ENCODE measurements at regions not wholly inside any gene's neighbourhood (a gene's known extent, or its start where the extent isn't known, plus 50 kb on each side); places are given as distances from the start of the nearest gene placed in this dataset.
"Not testable (repeated sequence)": the region's sequence is repeated elsewhere in the genome, so short reads cannot be mapped to it uniquely, and the experiment has no call there.

DNA sequence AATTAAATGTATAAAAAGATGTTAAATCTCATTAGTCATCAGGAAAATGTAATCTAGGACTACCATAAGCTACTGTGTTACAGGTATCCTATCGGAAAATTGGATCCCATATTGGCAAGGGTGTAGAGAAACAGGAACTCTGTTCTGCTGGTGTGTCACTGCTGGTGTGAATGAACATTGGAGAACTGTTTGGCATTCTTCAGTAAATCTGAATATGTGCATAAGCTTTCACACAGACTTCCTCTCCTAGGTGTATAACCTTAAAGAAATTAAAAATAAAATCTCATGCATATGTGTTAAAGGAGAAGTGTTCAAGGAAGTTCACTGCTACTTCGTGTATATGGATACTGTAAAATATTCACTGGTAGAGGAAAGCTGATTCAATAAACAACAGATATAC, 484.6 kb upstream of the TLE4 start:
- Mint-ChIP-seq H3K27ac (no peak overlapping the region), H3K9me3 (peaks cover 16% of the 10 kb centered on the region), H3K27me3 (no peaks in the 10 kb centered on the region), H3K4me1 (ENCODE audit: low read depth) (no peaks in the 10 kb centered on the region), H3K36me3 (ENCODE audit: low read depth) (no peaks in the 10 kb centered on the region), H3K4me3 (no peak overlapping the region)
- DNase-seq = no peak

DNA sequence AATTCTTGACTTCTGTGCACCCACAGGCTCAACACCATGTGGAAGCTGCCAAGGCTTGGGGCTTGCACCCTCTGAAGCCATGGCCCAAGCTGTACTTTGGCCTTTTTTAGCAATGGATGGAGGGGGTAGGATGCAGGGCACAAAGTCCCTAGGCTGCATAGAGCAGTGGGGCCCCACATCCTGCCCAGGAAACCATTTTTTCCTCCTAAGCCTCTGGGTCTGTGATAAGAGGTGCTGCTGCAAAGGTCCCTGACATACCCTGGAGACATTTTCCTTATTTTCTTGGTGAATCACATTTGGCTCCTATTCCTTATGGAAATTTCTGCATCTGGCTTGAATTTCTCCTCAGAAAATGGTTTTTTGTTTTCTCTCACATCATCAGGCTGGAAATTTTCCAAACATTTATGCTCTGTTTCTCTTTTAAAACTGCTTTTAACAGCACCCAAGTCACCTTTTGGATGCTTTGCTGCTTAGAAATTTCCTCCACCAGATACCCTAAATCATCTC, 482.7 kb upstream of the TLE4 start:
- no peaks in the 10 kb centered on the region for H3K4me1 Mint-ChIP-seq (ENCODE audit: low read depth)
- H3K4me3 Mint-ChIP-seq = no peak overlapping the region
- no peaks in the 10 kb centered on the region for H3K36me3 Mint-ChIP-seq (ENCODE audit: low read depth)
- no peak overlapping the region for H3K27ac Mint-ChIP-seq
- no peaks in the 10 kb centered on the region for H3K27me3 Mint-ChIP-seq
- peaks cover 16% of the 10 kb centered on the region for H3K9me3 Mint-ChIP-seq
- DNase-seq = no peak

DNA sequence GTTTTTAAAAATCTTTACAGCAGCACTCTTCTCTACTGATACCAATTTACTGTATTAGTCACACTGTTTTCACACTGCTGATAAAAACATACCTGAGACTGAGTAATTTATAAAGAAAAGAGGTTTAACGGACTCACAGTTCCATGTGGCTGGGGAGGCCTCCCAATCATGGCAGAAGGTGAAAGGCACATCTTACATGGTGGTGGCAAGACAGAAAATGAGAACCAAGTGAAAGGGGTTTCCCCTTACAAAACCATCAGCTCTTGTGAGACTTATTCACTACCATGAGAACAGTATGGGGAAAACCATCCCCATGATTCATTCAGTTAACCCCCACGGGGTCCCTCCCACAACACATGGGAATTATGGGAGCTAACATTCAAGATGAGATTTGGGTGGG, 481.9 kb upstream of the TLE4 start:
- H3K27ac Mint-ChIP-seq; H3K27me3 Mint-ChIP-seq; H3K4me3 Mint-ChIP-seq; DNase-seq; H3K36me3 Mint-ChIP-seq (ENCODE audit: low read depth); H3K4me1 Mint-ChIP-seq (ENCODE audit: low read depth): not testable (repeated sequence)
- peaks cover 14% of the 10 kb centered on the region for H3K9me3 Mint-ChIP-seq

DNA sequence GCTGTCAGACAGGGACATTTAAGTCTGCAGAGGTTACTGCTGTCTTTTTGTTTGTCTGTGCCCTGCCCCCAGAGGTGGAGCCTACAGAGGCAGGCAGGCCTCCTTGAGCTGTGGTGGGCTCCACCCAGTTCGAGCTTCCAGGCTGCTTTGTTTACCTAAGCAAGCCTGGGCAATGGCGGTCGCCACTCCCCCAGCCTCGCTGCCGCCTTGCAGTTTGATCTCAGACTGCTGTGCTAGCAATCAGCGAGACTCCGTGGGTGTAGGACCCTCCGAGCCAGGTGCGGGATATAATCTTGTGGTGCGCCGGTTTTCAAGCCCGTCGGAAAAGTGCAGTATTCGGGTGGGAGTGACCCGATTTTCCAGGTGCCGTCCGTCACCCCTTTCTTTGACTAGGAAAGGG, 468.5 kb upstream of the TLE4 start:
- not testable (repeated sequence) for H3K27me3 Mint-ChIP-seq; H3K9me3 Mint-ChIP-seq; H3K36me3 Mint-ChIP-seq (ENCODE audit: low read depth); DNase-seq; H3K4me3 Mint-ChIP-seq; H3K27ac Mint-ChIP-seq; H3K4me1 Mint-ChIP-seq (ENCODE audit: low read depth)

DNA sequence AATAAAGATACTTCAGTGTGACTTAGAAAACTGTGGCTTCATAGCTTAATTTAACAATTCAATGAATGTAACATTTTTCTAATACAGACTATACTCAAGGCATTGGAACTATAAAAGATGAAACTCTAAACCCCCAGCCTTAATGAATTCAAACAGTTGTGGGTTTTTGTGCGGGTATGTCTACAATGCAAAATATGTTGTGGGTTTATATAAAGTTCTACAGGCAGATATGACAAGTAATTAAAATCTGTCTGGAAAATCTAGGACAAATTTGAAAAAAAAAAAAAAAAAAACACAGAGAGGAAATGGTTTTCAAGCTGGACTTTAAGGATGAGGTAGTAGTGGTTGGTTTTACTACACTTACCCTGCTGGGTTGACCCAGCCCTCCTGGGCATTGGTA, 467.5 kb upstream of the TLE4 start:
- H3K27ac Mint-ChIP-seq = no peak overlapping the region
- no peak overlapping the region for H3K4me3 Mint-ChIP-seq
- no peak for DNase-seq
- peaks cover 7% of the 10 kb centered on the region for H3K9me3 Mint-ChIP-seq
- H3K27me3 Mint-ChIP-seq = no peaks in the 10 kb centered on the region
- H3K36me3 Mint-ChIP-seq (ENCODE audit: low read depth) = no peaks in the 10 kb centered on the region
- H3K4me1 Mint-ChIP-seq (ENCODE audit: low read depth) = no peaks in the 10 kb centered on the region

DNA sequence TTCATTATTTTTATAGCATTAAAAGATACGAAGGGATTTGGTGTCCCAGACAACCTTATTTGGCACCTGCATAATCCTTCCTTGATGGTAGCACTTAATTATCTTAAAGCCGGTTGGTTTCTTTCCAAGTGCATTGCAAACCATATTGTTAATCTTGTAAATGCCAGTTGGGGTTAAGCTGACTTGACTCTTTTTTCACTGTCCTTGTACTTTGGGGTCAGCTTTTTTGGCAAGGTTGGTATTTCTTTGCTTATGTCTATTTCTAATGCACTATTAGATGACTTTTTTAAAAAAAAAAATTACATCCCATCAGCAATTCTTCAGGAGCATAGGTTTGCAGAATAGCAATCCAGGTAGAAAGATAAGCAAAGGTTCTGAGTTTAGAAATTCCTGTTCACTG, 466.8 kb upstream of the TLE4 start:
- Mint-ChIP-seq H3K4me3 (no peak overlapping the region), H3K27me3 (no peaks in the 10 kb centered on the region), H3K27ac (no peak overlapping the region), H3K36me3 (ENCODE audit: low read depth) (no peaks in the 10 kb centered on the region), H3K9me3 (peaks cover 7% of the 10 kb centered on the region), H3K4me1 (ENCODE audit: low read depth) (no peaks in the 10 kb centered on the region)
- DNase-seq = no peak

DNA sequence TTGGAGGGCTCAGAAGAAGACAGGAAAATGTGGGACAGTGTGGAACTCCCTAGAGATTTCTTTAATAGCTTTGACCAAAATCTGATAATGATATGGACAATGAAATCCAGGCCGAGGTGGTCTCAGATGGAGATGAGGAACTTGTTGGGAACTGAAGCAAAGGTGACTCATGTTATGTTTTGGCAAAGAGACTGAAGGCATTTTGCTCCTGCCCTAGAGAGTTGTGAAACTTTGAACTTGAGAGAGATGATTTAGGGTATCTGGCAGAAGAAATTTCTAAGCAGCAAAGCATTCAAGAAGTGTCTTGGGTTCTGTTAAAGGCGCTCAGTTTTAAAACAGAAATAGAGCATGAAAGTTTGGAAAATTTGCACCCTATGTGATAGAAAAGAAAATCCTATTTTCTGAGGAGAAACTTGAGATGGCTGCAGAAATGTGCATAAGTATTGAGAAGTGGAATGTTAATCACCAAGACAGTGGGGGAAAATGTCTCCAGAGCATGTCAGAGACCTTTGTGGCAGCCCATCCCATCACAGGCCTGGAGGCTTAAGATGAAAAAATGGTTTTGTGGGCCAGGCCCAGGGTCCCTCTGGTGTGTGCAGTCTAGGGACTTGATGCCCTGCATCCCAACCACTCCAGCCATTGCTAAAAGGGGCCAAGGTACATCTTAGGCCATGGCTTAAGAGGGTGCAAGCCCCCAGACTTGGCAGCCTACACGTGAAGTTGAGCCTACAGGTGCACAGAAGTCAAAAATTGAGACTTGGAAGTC, 463.7 kb upstream of the TLE4 start:
- H3K4me3 Mint-ChIP-seq = no peak overlapping the region
- no peak overlapping the region for H3K27ac Mint-ChIP-seq
- no peak for DNase-seq
- H3K9me3 Mint-ChIP-seq = peaks cover 4% of the 10 kb centered on the region
- H3K4me1 Mint-ChIP-seq (ENCODE audit: low read depth) = no peaks in the 10 kb centered on the region
- H3K27me3 Mint-ChIP-seq = no peaks in the 10 kb centered on the region
- H3K36me3 Mint-ChIP-seq (ENCODE audit: low read depth) = no peaks in the 10 kb centered on the region

DNA sequence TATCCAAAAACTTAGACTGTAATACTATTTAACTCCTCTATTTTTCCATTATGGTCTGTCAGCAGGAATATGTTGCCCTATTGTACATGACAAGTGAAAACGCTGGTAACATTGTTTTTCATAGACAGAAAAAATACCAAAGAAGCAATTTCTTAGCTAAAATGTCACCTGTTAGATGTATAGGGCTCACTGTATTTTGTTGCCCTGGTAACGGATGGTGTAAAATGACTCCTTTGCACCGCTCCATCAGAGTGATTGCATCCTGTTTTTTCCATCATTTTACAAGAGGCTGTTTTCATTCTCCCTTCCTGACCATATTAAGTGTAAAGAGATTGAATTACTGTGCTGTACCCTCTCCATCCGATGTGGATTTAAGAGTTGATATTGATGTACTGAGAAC, 460.1 kb upstream of the TLE4 start:
- no peak overlapping the region for H3K4me3 Mint-ChIP-seq
- no peak for DNase-seq
- no peaks in the 10 kb centered on the region for H3K36me3 Mint-ChIP-seq (ENCODE audit: low read depth)
- H3K4me1 Mint-ChIP-seq (ENCODE audit: low read depth) = no peaks in the 10 kb centered on the region
- no peak overlapping the region for H3K27ac Mint-ChIP-seq
- no peaks in the 10 kb centered on the region for H3K27me3 Mint-ChIP-seq
- peaks cover 4% of the 10 kb centered on the region for H3K9me3 Mint-ChIP-seq

DNA sequence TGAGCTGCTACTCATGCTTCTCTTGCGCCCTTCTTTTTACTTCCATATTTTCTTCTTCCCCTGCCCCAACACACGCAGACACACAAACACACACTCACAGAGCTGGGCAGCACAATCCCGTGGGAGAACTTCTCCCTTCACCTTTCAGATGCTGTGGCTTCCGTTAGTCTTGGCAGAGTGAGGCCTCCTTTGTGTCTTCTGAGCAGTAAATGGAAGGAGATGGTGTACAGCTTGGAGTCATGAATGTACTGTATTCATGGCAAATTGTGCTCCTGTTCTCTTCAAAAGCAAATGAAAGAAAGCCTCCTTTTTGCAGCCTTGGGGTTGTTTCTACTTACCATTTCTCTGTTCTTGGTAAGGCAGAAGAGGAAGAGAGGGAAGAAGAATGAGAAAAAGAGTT, 456.6 kb upstream of the TLE4 start:
- Mint-ChIP-seq H3K4me1 (ENCODE audit: low read depth) (no peaks in the 10 kb centered on the region), H3K9me3 (no peaks in the 10 kb centered on the region), H3K27me3 (peaks cover 4% of the 10 kb centered on the region), H3K36me3 (ENCODE audit: low read depth) (no peaks in the 10 kb centered on the region), H3K27ac (no peak overlapping the region), H3K4me3 (no peak overlapping the region)
- DNase-seq = no peak

DNA sequence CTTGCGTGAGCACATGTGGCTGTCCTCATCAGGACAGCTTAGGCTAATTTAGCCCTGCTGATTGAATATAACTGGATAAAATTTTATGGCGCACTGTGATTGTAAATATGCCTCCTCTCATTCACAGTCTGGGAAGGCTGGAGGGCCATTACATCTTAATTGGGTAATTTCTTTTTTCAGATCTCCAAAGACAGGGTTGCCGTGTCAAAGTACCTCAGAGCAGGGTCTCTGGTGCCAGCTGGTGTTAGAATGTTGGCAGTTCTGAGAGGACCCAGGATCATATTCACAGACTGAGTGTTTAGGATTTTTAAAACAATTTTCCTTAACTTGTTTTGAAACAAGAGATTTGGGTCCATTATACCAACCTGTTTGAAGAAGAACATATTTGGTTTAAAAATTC, 455.7 kb upstream of the TLE4 start:
- no peak overlapping the region for H3K27ac Mint-ChIP-seq
- no peaks in the 10 kb centered on the region for H3K9me3 Mint-ChIP-seq
- no peak for DNase-seq
- H3K27me3 Mint-ChIP-seq = peaks cover 4% of the 10 kb centered on the region
- no peaks in the 10 kb centered on the region for H3K4me1 Mint-ChIP-seq (ENCODE audit: low read depth)
- no peaks in the 10 kb centered on the region for H3K36me3 Mint-ChIP-seq (ENCODE audit: low read depth)
- H3K4me3 Mint-ChIP-seq = no peak overlapping the region

DNA sequence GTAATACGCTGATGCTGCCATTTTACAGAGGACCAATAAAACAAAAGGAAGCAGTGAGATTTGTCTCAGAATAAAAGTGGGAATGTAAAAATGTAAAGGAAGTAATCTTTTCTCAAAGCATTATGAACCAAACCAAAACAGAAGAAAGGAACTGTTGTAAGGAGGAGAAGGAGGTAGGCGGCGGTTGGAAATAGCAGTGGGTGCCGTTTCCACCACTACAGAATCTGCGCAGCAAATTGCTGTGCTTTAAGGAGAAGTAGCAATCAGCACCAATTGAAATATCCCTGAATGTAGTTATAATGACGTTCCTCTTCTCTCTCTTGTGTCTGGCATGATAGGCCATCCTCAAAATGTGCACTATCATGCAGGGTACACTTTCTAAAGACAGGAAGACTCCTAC, 455.1 kb upstream of the TLE4 start:
- Mint-ChIP-seq H3K9me3 (no peaks in the 10 kb centered on the region), H3K4me1 (ENCODE audit: low read depth) (no peaks in the 10 kb centered on the region), H3K27ac (no peak overlapping the region), H3K27me3 (peaks cover 4% of the 10 kb centered on the region), H3K4me3 (no peak overlapping the region), H3K36me3 (ENCODE audit: low read depth) (no peaks in the 10 kb centered on the region)
- no peak for DNase-seq

DNA sequence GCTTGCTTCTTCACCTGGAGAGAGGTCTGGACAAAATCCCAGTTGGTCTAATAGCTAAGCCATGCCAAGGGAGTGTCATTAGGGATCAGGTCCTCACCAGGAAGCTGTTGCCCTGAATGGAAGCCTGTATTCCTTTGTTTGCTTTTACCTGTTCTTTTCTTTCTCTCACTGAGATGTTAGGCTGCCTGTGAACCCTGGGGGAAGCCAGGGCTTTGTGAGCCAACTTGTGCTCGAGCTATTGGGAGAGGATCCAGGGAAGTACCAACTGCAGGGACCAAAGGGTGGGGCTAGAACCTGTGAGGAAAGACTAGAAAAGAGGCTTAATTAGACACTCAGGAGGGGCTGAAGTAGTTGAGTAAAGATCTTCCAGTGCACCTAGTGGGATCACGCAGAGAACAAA, 451.2 kb upstream of the TLE4 start:
- Mint-ChIP-seq H3K4me1 (ENCODE audit: low read depth) (no peaks in the 10 kb centered on the region), H3K27me3 (peaks cover 4% of the 10 kb centered on the region), H3K9me3 (no peaks in the 10 kb centered on the region), H3K36me3 (ENCODE audit: low read depth) (no peaks in the 10 kb centered on the region), H3K4me3 (no peak overlapping the region), H3K27ac (no peak overlapping the region)
- no peak for DNase-seq

DNA sequence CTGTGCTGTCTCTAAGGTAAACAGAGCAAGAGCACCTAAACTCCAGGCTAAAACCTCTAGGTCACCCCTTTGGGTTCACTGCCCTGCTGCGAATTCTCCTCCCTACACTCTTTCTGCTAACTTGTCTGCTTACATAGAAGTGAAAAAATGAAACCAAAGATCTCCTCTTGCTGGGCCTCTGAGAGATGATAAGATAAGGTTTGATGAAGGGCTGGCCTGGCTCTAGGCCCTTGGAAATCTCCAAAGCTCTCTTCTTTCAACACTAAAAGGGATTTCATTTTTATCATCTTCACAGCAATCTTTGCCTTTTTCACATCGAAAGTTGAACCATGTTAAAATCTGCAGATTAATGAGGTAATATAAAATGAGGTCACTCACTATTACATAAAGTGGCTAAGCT, 450.8 kb upstream of the TLE4 start:
- Mint-ChIP-seq H3K36me3 (ENCODE audit: low read depth) (no peaks in the 10 kb centered on the region), H3K4me1 (ENCODE audit: low read depth) (no peaks in the 10 kb centered on the region), H3K9me3 (no peaks in the 10 kb centered on the region), H3K4me3 (no peak overlapping the region), H3K27me3 (peaks cover 4% of the 10 kb centered on the region), H3K27ac (no peak overlapping the region)
- no peak for DNase-seq

DNA sequence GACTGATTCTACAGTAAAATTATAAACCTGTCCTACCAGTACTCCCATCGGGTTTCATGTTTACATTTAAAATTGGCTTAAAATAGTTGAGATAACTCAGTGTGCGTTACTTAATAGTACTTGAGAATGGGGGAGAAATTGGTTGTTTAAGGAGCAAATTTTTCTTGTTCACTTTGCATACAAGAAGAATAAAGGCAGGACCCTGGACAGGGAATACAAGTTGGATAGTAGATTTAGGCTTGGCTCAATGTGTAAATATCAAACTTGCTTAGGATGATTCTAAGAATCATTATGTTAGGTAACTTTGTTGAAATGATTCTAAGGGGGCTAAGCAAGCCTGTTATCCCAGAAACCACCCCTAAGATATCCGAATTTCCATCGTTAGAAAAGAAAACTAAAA, 448.4 kb upstream of the TLE4 start:
- Mint-ChIP-seq H3K27ac (no peak overlapping the region), H3K9me3 (no peaks in the 10 kb centered on the region), H3K4me1 (ENCODE audit: low read depth) (no peaks in the 10 kb centered on the region), H3K27me3 (no peaks in the 10 kb centered on the region), H3K36me3 (ENCODE audit: low read depth) (no peaks in the 10 kb centered on the region), H3K4me3 (no peak overlapping the region)
- DNase-seq = no peak

DNA sequence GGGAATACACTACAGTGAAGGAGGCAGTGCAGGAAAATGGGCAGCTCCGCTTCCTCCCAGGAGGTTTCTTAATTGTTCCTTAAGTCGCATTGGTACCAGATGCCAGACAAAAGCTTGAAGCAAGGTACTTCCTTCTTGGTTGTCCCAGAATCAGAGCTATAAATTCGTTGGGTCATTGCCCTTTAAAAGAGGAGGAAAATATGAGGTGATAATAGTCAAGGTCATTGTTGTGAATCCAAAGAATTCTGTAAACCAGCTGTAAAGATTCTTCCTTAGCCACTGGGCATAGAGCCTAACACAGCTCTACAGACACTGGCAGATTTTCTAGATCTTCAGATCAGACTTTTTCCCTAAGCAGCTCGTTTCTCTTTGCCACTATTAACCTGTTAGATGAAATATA, 444.1 kb upstream of the TLE4 start:
- Mint-ChIP-seq H3K4me3 (no peak overlapping the region), H3K4me1 (ENCODE audit: low read depth) (no peaks in the 10 kb centered on the region), H3K36me3 (ENCODE audit: low read depth) (no peaks in the 10 kb centered on the region), H3K9me3 (no peaks in the 10 kb centered on the region), H3K27ac (no peak overlapping the region), H3K27me3 (no peaks in the 10 kb centered on the region)
- no peak for DNase-seq
